Activated naive CD4-positive, alpha-beta T cell treated with anti-CD3 and anti-CD28 coated beads for 36 hours (primary cell): ENCODE measurements at regions not wholly inside any gene's neighbourhood (a gene's known extent, or its start where the extent isn't known, plus 50 kb on each side); places are given as distances from the start of the nearest gene placed in this dataset.

Experiments used
- CTCF ChIA-PET: fragments of 350-600 bp; sonication (Branson Sonifier 250); formaldehyde crosslinking; loops from one replicate; lab custom pipeline; 2021; ENCODE audit warnings: antibody characterized with exemption; lab: Charles Lee
- DNase-seq: peaks from one replicate; pipeline ENCODE4 v3.0.0-alpha.2; 2020
- H3K27ac Mint-ChIP-seq: one replicate; pipeline ENCODE4 v1.8.0; 2021; ENCODE audit warnings: mild to moderate bottlenecking, mixed read lengths
- H3K27me3 Mint-ChIP-seq: one replicate; pipeline ENCODE4 v1.8.0; 2021; ENCODE audit warnings: low read depth, mixed read lengths
- H3K36me3 Mint-ChIP-seq: one replicate; pipeline ENCODE4 v1.8.0; 2021; ENCODE audit warnings: low read depth, mixed read lengths
- H3K4me1 Mint-ChIP-seq: one replicate; pipeline ENCODE4 v1.8.0; 2021; ENCODE audit warnings: low read depth, mixed read lengths
- H3K4me3 Mint-ChIP-seq: one replicate; pipeline ENCODE4 v1.8.0; 2021; ENCODE audit warnings: mild to moderate bottlenecking, moderate library complexity, mixed read lengths
- H3K9me3 Mint-ChIP-seq: one replicate; pipeline ENCODE4 v1.8.0; 2021; ENCODE audit warnings: mixed read lengths
- intact Hi-C: fragments of 100-400 bp; cut with micrococcal nuclease; formaldehyde crosslinking; loops from one replicate; pipeline ENCODE4 v1.15.1; 2023

DNA sequence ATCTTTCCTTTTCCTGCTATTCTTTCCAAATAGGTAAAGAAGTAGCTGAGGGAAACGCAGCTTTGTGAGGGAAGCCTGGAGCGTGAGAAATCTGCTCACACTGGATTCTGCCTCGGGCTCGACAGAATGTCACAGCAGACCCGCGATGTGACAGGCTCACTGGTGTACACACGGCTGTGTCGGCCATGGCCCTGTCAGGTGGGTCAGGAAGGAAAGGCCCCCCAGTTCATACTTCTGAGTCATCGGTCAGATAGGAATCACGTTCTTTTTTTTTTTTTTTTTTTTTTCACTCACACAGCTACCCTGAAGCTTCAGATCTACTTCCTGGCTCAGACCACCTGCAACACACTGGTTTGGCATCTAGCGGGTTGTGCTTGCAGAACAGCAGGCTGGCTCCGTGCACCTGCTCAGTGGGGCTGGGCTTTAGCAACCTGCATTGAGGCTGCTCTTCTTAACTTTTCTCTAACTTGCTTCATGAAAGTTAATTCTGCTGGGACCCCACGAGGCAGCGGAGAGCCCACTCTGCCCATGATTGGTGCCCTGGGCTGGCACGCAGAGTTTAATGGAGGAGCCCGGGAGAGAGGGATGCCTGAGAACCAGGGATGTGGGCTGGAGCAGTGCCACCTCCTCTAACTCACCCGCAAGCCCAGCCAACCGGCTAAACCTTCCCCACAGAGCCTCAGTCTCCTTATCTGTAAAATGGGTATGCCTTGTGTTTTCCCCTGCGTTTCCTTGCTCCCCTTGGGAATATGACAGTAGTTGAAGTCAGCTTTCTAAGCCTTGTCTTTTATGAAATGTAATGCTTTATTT is 61.5 kb upstream of the FNDC1 start:
- peaks cover 67% of the 10 kb centered on the region for H3K4me1 Mint-ChIP-seq
- peak overlapping the region; percentile 65 for H3K4me3 Mint-ChIP-seq
- H3K27me3 Mint-ChIP-seq, result no peaks in the 10 kb centered on the region
- intact Hi-C loops, result loop anchor here (2.0 to 5.0 kb wide), 5 partner anchors 27 to 385 kb away; no protein-coding TSS in a partner anchor
- DNase-seq, result peak; percentile 64
- H3K36me3 Mint-ChIP-seq, result no peaks in the 10 kb centered on the region
- H3K27ac Mint-ChIP-seq, result peak overlapping the region; percentile 92
- CTCF ChIA-PET, result interaction anchor here (0.7 to 8.1 kb wide), 13 partner anchors 12 to 565 kb away, joined by 3 to 139 read pairs (median 4); partner anchors contain the start of genes RSPH3 and TAGAP
- H3K9me3 Mint-ChIP-seq, result no peaks in the 10 kb centered on the region

DNA sequence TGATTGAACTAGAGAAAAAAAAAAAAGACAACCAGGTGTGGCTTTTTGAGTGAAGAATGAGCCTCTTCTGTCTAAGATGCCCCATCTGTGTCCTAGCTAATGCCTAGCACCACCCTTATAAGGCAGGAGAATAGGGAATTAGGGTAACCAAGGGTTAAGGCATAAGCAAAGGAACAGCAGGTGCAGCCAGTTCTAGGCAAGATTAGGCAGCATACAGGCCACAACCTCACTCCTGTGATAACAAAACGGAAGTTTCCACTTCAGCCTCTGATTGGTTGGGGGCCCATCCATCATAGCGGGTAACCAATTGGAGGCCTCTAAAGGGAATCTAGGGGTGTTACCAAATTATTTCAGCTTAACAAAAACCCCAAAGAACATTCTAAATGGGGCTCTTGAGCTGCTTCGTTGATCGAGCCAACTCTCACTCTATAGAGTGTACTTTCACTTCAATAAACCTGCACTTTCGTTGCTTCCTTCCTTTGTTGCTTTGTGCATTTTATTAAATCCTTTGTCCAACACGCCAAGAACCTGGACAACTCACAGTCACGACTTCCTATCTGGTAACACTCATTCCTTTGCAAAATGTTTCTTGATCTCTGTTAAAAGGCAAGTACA is 61.9 kb upstream of the TAGAP start:
- H3K36me3 Mint-ChIP-seq, result no peaks in the 10 kb centered on the region
- H3K9me3 Mint-ChIP-seq, result no peaks in the 10 kb centered on the region
- peak overlapping the region; percentile 65 for H3K4me3 Mint-ChIP-seq
- H3K4me1 Mint-ChIP-seq, result peaks cover 73% of the 10 kb centered on the region
- DNase-seq, result peak; percentile 98
- intact Hi-C loops, result loop anchor here (1.0 to 5.0 kb wide), 7 partner anchors 8 to 384 kb away; partner anchors contain the start of gene RSPH3
- H3K27me3 Mint-ChIP-seq, result no peaks in the 10 kb centered on the region
- CTCF ChIA-PET, result interaction anchor here (1.0 to 8.1 kb wide), 11 partner anchors 12 to 107 kb away, joined by 3 to 139 read pairs (median 4); partner anchors contain the start of genes RSPH3 and TAGAP
- peak overlapping the region; percentile 92 for H3K27ac Mint-ChIP-seq

DNA sequence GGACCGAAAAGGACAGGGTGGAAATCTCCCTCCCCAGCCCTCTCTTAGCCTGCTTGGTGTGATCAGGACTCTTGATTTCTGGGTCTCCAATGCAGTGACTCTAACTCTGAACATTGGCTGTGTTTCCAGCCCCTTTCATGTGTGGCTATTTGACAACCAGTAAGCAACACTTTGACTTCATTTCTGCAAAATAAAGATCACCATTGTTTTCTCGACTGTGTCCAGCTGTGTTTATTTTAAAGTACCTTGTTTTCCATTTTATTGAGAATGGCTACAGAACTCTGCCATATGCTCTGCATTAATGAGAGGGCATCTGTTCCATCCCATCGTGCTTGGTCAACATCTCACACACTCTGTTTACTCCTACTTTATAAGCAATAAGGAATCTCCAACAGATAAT is 60.9 kb upstream of the TAGAP start:
- Mint-ChIP-seq H3K4me3 (no peak overlapping the region), H3K4me1 (peaks cover 78% of the 10 kb centered on the region), H3K27ac (peak overlapping the region; percentile 92), H3K9me3 (no peaks in the 10 kb centered on the region), H3K36me3 (no peaks in the 10 kb centered on the region), H3K27me3 (no peaks in the 10 kb centered on the region)
- CTCF ChIA-PET, result interaction anchor here (0.8 to 6.5 kb wide), 9 partner anchors 11 to 111 kb away, joined by 3 to 130 read pairs (median 22); partner anchors contain the start of genes RSPH3 and TAGAP
- no peak for DNase-seq
- intact Hi-C loops, result loop anchor here (1.0 to 5.0 kb wide), 8 partner anchors 7 to 383 kb away; partner anchors contain the start of gene RSPH3

DNA sequence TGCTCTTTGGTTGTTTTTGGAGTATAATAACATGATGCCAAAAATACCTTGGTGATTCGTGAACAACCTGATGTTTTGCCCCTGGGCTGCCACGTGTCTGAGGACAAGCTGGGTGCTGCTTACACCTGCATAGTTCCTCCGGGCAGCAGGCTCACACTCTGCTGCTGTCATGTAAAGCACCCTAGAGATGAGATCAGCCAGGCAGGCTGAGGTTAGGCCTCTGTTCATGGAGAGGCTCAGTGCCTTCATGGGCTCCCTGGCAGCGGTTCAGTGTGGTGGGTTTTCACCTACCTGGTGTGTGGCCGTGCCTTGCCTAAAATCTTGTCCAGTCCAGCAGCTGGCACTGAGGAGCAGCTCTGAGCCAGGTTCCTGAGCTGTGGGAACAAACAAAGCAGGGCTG is 60.1 kb upstream of the TAGAP start:
- H3K27ac Mint-ChIP-seq, result peak overlapping the region; percentile 86
- no peaks in the 10 kb centered on the region for H3K9me3 Mint-ChIP-seq
- H3K27me3 Mint-ChIP-seq, result no peaks in the 10 kb centered on the region
- no peak overlapping the region for H3K4me3 Mint-ChIP-seq
- H3K36me3 Mint-ChIP-seq, result peaks cover 1% of the 10 kb centered on the region
- peaks cover 79% of the 10 kb centered on the region for H3K4me1 Mint-ChIP-seq
- intact Hi-C loops, result loop anchor here (1.0 to 5.0 kb wide), 7 partner anchors 46 to 383 kb away; no protein-coding TSS in a partner anchor
- DNase-seq, result peak; percentile 43
- CTCF ChIA-PET, result interaction anchor here (0.8 to 6.5 kb wide), 24 partner anchors 9 to 333 kb away, joined by 3 to 130 read pairs (median 8); partner anchors contain the start of genes RSPH3 and TAGAP

DNA sequence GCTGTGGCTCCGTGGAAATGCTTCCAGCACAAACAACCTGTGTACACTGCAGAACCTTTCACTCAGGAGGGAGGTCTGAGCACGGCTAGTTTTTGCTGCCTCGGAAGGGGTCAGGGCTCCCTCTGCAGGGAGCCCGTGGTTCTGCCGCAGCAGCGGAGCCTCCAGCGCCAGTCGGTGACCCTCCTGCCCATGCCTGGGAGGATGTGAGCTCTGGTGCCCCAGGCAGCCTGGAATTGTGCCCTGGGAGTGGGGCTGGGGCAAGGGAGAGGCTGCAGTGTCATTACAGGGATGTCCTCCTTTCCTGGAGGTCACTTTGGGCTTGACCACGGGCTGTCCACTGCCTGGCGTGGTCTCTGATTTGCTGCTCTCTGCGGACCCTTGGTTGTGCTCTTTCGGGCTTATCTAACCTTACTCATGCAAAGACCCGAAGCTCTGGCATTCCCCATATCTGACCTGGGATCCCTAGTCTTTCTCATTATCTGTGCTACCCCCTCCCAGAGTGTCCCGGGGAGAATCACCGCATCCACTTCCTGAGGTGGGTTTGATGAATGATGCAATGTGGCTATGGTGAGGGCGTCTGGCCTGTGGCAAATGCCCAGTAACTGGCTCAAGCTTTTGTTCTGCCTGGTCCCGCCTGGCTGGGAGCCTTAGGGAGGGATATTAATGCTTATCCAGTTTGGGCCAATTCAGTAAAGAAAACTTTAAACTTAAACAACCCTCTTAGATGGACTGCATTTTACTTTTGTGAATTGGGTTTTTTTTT is 59.6 kb upstream of the TAGAP start:
- CTCF ChIA-PET, result interaction anchor here (0.6 to 6.5 kb wide), 35 partner anchors 9 to 333 kb away, joined by 3 to 130 read pairs (median 6); partner anchors contain the start of genes RSPH3 and TAGAP
- Mint-ChIP-seq H3K36me3 (peaks cover 2% of the 10 kb centered on the region), H3K4me3 (no peak overlapping the region), H3K9me3 (no peaks in the 10 kb centered on the region), H3K27me3 (no peaks in the 10 kb centered on the region), H3K27ac (peak overlapping the region; percentile 86), H3K4me1 (peaks cover 81% of the 10 kb centered on the region)
- peak; percentile 86 for DNase-seq
- intact Hi-C loops, result loop anchor here (1.0 to 2.0 kb wide), 4 partner anchors 45 to 288 kb away; no protein-coding TSS in a partner anchor

DNA sequence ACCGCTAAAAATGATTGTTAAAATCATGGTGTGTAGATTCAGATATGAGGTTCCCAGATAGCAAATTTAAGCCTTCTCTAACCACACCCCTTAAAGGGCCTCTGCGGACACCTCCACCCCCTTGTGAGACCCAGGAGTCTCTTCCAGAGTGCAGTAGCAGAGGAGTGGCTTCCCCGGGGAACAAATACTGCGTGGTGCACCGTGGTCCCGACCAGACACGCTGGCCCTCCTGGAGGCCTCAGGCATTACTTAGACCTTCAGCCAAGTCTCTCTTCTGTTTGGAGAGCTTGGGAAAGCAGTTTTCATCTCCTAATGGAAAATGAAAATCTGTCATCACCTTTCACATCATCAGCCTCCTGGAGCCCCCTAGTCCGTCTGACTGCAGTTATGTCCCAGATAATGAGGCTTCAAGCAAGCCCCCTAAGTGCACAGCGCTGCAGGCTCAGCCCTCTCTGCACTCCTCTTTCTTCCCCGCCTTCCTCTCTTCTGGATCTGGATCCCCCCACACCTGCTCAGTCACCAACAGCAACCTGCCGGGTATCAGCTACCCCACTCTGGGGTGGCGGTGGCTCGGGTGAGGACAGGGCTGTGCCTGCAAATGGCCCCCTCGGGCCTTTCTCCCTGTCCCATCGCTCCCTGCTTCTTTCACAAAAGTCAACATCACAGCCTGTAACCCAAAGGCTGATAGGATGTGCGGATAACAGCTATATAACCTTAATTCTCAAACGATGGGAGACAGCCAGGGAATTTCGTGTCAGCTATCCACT is 58.8 kb upstream of the TAGAP start:
- H3K27me3 Mint-ChIP-seq, result no peaks in the 10 kb centered on the region

DNA sequence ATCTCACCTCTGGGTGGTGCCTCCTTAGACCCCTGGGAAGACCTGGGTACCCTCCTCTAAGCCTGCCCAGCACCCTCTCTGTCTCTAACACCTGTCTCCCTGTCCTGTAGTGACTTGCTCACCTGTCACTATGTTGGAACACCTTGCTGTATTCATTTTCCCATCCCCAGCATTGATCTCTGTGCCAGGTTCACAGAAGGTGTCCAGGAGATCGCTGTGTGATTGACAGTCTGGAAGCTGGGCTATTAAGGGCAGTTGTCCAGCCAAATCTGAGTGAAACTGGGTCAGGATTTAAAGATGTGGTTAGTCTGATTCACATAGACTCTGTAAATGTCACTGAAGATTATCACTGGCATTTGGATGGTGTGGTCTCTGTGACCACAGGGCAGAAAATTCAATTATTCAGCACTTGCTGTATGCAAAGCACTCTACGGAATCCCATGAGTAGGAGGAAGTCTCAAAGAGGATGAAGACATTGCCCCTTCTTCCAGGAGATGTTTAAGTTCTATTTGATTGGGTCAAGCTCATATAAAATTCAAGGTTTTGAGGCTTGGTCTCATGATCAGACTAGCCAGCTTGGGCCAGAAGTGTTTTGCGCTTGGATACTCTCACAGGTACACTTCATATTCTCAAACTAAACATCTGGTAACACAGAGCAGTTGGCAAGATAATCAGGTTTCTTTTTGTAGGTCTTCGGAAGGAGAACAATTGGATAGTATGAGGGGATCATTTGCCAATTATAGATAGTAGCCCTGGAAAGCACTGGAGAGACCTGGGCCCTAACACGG is 57.8 kb upstream of the TAGAP start:
- Mint-ChIP-seq H3K4me3 (no peak overlapping the region), H3K27ac (no peak overlapping the region), H3K4me1 (peaks cover 86% of the 10 kb centered on the region), H3K27me3 (no peaks in the 10 kb centered on the region), H3K9me3 (no peaks in the 10 kb centered on the region), H3K36me3 (peaks cover 3% of the 10 kb centered on the region)
- intact Hi-C loops, result no loop called here
- CTCF ChIA-PET, result interaction anchor here (1.0 to 6.5 kb wide), 10 partner anchors 8 to 130 kb away, joined by 3 to 130 read pairs (median 21); partner anchors contain the start of gene TAGAP
- no peak for DNase-seq

More for the DNA sequence above, 58.8 kb upstream of the TAGAP start:
- Mint-ChIP-seq H3K4me1 (peaks cover 86% of the 10 kb centered on the region), H3K36me3 (peaks cover 3% of the 10 kb centered on the region), H3K4me3 (no peak overlapping the region), H3K27ac (peak overlapping the region; percentile 86), H3K9me3 (no peaks in the 10 kb centered on the region)
- intact Hi-C loops, result loop anchor here (1.0 to 2.0 kb wide), 4 partner anchors 44 to 287 kb away; no protein-coding TSS in a partner anchor
- DNase-seq, result no peak
- CTCF ChIA-PET, result interaction anchor here (0.6 to 6.5 kb wide), 32 partner anchors 9 to 315 kb away, joined by 3 to 130 read pairs (median 6); partner anchors contain the start of genes RSPH3 and TAGAP

DNA sequence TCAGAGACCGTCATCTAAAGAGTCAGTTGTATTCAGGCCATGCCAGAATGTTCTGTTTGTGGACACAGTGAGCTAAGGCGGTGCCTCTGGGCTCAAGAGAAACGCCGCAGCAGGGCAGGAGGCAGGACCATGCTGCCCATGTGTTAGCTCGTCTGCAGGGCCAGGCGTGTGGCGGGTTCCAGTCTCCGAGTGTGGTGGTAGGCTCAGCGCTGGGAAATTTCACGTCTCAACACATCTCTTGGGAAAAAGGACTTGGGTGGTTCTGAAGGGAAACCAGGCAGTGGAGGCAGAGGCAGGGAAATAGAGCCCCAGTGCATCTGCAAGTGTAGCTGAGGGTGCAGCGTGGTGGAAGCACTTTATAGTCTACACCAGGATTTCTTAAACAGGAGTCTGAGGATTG is 56.9 kb upstream of the TAGAP start:
- Mint-ChIP-seq H3K4me3 (no peak overlapping the region), H3K27ac (no peak overlapping the region), H3K36me3 (peaks cover 3% of the 10 kb centered on the region), H3K27me3 (no peaks in the 10 kb centered on the region), H3K9me3 (no peaks in the 10 kb centered on the region), H3K4me1 (peaks cover 92% of the 10 kb centered on the region)
- DNase-seq, result no peak
- intact Hi-C loops, result no loop called here
- CTCF ChIA-PET, result interaction anchor here (1.0 to 6.5 kb wide), 4 partner anchors 12 to 93 kb away, joined by 3 to 130 read pairs (median 58); partner anchors contain the start of gene TAGAP

DNA sequence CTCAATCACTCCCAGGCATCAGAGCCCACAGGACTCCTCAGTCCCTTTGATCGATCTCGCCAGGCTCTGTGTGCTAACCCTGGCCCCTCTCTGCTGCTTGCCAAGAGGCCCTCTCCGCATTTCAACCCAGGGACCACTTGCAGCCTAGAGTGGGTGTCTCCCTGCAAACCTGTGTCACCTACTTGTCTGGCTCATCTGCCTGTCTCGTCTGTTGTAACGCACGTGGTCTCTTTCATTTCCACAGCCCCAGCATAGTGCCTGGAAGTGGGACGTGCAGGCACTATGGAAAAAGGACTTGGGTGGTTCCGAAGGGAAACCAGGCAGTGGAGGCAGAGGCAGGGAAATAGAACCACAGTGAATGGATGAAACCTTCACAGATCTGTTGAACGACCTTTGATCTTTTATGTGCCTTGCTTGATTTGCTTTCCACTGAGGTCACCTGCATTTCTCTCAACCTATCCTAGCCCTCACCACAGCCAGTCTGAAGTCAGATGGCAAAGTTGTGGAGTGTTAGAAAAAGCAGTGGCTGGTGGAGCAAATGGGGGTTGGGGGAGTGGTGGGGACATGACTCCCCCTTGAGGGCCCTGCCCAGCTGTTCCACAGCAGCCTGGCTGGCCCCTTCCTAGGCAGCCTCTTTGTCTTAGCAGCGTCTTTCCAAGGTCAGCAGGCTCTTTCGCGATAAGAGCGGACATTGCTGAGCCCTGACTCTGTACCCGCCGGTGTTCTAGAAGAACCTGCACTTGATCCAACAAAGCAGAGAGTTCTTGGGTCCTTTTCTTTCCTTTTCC is 55.8 kb upstream of the TAGAP start:
- no peaks in the 10 kb centered on the region for H3K27me3 Mint-ChIP-seq
- H3K9me3 Mint-ChIP-seq, result no peaks in the 10 kb centered on the region
- intact Hi-C loops, result no loop called here
- peak overlapping the region; percentile 80 for H3K27ac Mint-ChIP-seq
- DNase-seq, result peak; percentile 42
- CTCF ChIA-PET, result interaction anchor here (1.0 to 6.5 kb wide), 4 partner anchors 33 to 92 kb away, joined by 3 to 130 read pairs (median 60); partner anchors contain the start of gene TAGAP
- peak overlapping the region; percentile 38 for H3K4me3 Mint-ChIP-seq
- peaks cover 3% of the 10 kb centered on the region for H3K36me3 Mint-ChIP-seq
- peaks cover 92% of the 10 kb centered on the region for H3K4me1 Mint-ChIP-seq
